B cell (primary cell): ENCODE measurements at regions not wholly inside any gene's neighbourhood (a gene's known extent, or its start where the extent isn't known, plus 50 kb on each side); places are given as distances from the start of the nearest gene placed in this dataset.

Experiments
- CTCF ChIP-seq: fragments of 200-600 bp; IDR thresholded peaks from one replicate; pipeline ENCODE4 v1.8.0; 2022; ENCODE audit warnings: antibody characterized with exemption, mild to moderate bottlenecking
- EZH2 ChIP-seq: IDR thresholded peaks from 2 replicates; pipeline ENCODE4 v1.6.1; 2012; ENCODE audit warnings: borderline replicate concordance, low read depth, mild to moderate bottlenecking, moderate library complexity, low read length; ENCODE audit not compliant: insufficient read depth, poor library complexity, severe bottlenecking

GRCh38 chr7:52486267-52486666 is 549.2 kb upstream of the POM121L12 start:
- TF ChIP-seq CTCF = no peak
- no peak for TF ChIP-seq EZH2
